Left ventricle myocardium inferior (tissue), 1 donor: ENCODE measurements at regions not wholly inside any gene's neighbourhood (a gene's known extent, or its start where the extent isn't known, plus 50 kb on each side); places are given as distances from the start of the nearest gene placed in this dataset.
A peak's percentile ranks its signal among the peaks of the same experiment; 100 is the strongest.

Source experiments
- DNase-seq: peaks from one replicate; pipeline ENCODE4 v3.0.0-alpha.2; 2020
- H3K27ac ChIP-seq: fragments of 200-600 bp; replicated peaks from 2 replicates; pipeline ENCODE4 v1.8.0; 2021
- H3K27me3 ChIP-seq: fragments of 200-600 bp; 2 replicates; pipeline ENCODE4 v1.8.0; 2021; ENCODE audit warnings: low read depth
- H3K36me3 ChIP-seq: fragments of 200-600 bp; 2 replicates; pipeline ENCODE4 v1.8.0; 2021
- H3K4me1 ChIP-seq: fragments of 200-600 bp; 2 replicates; pipeline ENCODE4 v1.8.0; 2021
- H3K4me3 ChIP-seq: fragments of 200-600 bp; 2 replicates; pipeline ENCODE4 v1.8.0; 2021; ENCODE audit warnings: mild to moderate bottlenecking, moderate library complexity
- H3K9me3 ChIP-seq: fragments of 200-600 bp; replicated peaks from 2 replicates; pipeline ENCODE4 v1.8.0; 2021
- intact Hi-C: fragments of 100-400 bp; cut with micrococcal nuclease; formaldehyde crosslinking; loops from one replicate; pipeline ENCODE4 v1.11.0; 2022
- TF ChIP-seq, protein P1 (sequence below): fragments of 200-600 bp; IDR thresholded peaks from 2 replicates; pipeline ENCODE4 v1.8.0; 2021; ENCODE audit warnings: antibody characterized with exemption, mild to moderate bottlenecking, borderline replicate concordance
- donor health status: DM: no; HTN: yes; CAD: no; lungs with severe emphysema.

- peak overlapping the region; percentile 17 for H3K4me3 ChIP-seq
- no peak for DNase-seq
Measured at GRCh38 chr3:64992530-64993285, 304.9 kb upstream of the ADAMTS9 start.

DNA sequence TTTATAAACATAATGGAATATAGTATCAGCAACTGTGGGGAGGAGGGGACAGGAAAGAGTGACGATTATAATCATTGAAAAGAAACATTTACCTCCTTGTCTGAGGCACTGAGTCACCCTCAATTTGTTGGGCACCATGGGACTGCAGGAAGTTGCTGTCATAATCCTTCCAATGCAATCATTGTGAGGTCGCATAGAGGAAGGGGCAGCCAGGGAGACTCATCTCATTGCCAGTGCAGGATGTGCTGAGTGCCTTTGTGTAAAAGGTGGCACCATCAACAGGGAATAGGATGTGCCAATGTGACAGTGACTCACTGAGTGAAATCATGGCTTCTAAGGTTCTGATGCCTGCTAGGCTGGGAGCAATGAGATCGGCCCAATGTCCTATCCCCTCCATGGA lies 300.4 kb upstream of the ADAMTS9 start:
- H3K9me3 ChIP-seq = no peaks in the 10 kb centered on the region
- no peak for DNase-seq
- TF ChIP-seq, protein P1, sequence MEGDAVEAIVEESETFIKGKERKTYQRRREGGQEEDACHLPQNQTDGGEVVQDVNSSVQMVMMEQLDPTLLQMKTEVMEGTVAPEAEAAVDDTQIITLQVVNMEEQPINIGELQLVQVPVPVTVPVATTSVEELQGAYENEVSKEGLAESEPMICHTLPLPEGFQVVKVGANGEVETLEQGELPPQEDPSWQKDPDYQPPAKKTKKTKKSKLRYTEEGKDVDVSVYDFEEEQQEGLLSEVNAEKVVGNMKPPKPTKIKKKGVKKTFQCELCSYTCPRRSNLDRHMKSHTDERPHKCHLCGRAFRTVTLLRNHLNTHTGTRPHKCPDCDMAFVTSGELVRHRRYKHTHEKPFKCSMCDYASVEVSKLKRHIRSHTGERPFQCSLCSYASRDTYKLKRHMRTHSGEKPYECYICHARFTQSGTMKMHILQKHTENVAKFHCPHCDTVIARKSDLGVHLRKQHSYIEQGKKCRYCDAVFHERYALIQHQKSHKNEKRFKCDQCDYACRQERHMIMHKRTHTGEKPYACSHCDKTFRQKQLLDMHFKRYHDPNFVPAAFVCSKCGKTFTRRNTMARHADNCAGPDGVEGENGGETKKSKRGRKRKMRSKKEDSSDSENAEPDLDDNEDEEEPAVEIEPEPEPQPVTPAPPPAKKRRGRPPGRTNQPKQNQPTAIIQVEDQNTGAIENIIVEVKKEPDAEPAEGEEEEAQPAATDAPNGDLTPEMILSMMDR = no peak
- no peak overlapping the region for H3K27ac ChIP-seq
- peaks cover 8% of the 10 kb centered on the region for H3K4me1 ChIP-seq
- intact Hi-C loops = no loop called here
- H3K4me3 ChIP-seq = no peak overlapping the region
- H3K27me3 ChIP-seq = no peaks in the 10 kb centered on the region
- H3K36me3 ChIP-seq = no peaks in the 10 kb centered on the region

More at GRCh38 chr3:64992530-64993285, 304.9 kb upstream of the ADAMTS9 start:
- intact Hi-C loops = no loop called here
- TF ChIP-seq, protein P1 = no peak
- Histone ChIP-seq H3K27me3 (no peaks in the 10 kb centered on the region), H3K4me1 (peaks cover 46% of the 10 kb centered on the region), H3K27ac (peak overlapping the region; percentile 34), H3K36me3 (no peaks in the 10 kb centered on the region), H3K9me3 (no peaks in the 10 kb centered on the region)

DNA sequence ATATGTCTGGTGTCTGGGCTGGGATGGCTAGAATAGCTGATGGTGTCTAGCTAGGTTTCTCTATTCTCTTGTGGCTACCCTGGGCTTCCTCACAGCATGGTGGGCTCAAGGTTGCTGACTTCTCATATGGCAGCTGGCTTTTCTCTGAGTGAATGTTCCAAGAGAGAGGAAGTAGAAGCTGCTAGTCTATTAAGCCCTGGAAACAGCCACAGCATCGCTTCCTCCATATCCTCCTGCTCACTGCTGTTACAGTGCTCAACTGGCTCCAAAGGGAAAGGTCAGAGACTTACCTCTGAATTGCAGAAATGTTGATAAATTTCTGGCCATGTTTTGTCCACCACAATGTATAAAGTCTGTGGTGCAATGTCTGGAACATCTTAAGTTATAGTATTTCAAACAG lies 299.9 kb upstream of the ADAMTS9 start:
- TF ChIP-seq, protein P1 = no peak
- Histone ChIP-seq H3K36me3 (no peaks in the 10 kb centered on the region), H3K9me3 (no peaks in the 10 kb centered on the region), H3K27ac (no peak overlapping the region), H3K4me1 (peaks cover 3% of the 10 kb centered on the region), H3K4me3 (no peak overlapping the region), H3K27me3 (no peaks in the 10 kb centered on the region)
- intact Hi-C loops = no loop called here
- DNase-seq = no peak

DNA sequence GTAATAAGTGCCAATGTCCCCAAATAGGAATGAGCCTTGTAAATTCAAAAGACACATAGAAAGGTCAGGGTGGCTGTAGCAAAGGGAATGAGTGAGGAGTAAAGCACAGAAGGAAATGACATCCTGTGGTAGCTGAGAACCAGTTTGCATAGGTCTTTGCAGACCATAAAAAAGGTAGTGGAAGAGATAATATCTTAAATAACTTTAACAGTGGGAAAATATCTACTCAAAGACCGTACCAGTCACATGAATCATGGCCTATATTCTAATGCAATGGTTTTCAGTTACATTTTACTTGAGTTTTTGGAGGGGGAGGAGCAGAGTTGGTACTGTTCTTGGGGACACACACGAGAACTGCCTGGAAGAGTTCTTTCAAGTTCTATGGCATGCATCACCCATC lies 297.3 kb upstream of the ADAMTS9 start:
- no peaks in the 10 kb centered on the region for H3K27me3 ChIP-seq
- peak overlapping the region; percentile 57 for H3K27ac ChIP-seq
- intact Hi-C loops = no loop called here
- no peaks in the 10 kb centered on the region for H3K4me1 ChIP-seq
- H3K4me3 ChIP-seq = no peak overlapping the region
- no peak for DNase-seq
- TF ChIP-seq, protein P1 = no peak
- H3K36me3 ChIP-seq = no peaks in the 10 kb centered on the region
- H3K9me3 ChIP-seq = no peaks in the 10 kb centered on the region

DNA sequence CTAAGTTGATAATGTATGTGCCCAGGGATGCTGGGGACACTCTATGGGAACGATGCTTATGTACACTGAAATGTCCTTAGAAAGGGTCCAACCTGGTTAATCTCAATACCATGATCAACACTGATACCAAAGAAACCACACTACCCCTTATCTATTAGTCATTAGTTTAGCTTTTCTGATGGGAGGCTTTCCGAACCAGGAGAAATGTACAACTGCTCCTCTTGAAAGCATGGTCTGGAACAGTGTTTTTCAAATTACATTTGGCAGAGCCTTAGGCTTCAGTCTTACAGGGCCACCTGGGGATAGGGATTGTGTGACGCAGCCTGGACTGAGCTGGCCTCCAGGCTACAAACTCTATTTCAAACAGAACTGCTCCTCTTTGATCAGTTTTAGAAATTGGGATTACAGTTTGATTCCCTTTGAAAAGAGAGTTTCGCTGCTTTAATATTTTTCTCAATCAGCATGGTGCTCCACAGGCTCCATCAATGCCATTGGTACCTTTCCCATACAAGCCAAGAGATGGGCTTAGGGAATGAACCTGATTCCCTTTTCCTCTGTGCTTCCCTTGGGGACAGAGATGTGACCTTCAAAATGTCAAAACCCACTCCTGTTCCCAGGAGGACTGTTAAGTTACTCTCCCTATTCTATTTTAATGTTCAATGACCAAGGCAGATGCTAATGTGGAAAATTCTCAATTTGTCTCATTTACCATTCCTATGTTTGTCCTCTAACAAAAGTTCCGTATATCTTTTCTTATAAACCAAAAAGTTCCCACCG lies 296.0 kb upstream of the ADAMTS9 start:
- intact Hi-C loops = no loop called here
- DNase-seq = no peak
- H3K4me3 ChIP-seq = no peak overlapping the region

More for the DNA sequence above, 296.0 kb upstream of the ADAMTS9 start:
- H3K4me1 ChIP-seq = no peaks in the 10 kb centered on the region
- no peaks in the 10 kb centered on the region for H3K27me3 ChIP-seq
- H3K27ac ChIP-seq = peak overlapping the region; percentile 57
- H3K9me3 ChIP-seq = no peaks in the 10 kb centered on the region
- no peaks in the 10 kb centered on the region for H3K36me3 ChIP-seq
- TF ChIP-seq, protein P1 = peak; percentile 29
